A673 (cell line): ENCODE measurements at regions not wholly inside any gene's neighbourhood (a gene's known extent, or its start where the extent isn't known, plus 50 kb on each side); places are given as distances from the start of the nearest gene placed in this dataset.

Source experiments
- BruUV-seq: library from RNA; stranded (reverse); fragments of 400-500 nt; replicated peaks from 2 replicates; lab custom pipeline; 2021; lab: Mats Ljungman, UMichigan
- CTCF ChIA-PET: fragments of 300-600 bp; sonication (Branson Sonifier 250); formaldehyde crosslinking; loops from one replicate; lab custom pipeline; 2022; ENCODE audit warnings: antibody characterized with exemption; lab: Charles Lee
- POLR2A ChIA-PET: fragments of 300-600 bp; sonication (Branson Sonifier 250); formaldehyde crosslinking; loops from one replicate; lab custom pipeline; 2022; ENCODE audit warnings: antibody characterized with exemption; ENCODE audit not compliant: low non-redundant PET; lab: Charles Lee
- DNase-seq: peaks from one replicate; pipeline ENCODE4 v3.0.0-alpha.2; 2015; ENCODE audit warnings: low spot score
- H3K27ac ChIP-seq: fragments of 200-600 bp; sonication (generic); 2 replicates; pipeline ENCODE4 v1.5.1; 2016; ENCODE audit warnings: mixed run types, low read depth, mild to moderate bottlenecking, mixed read lengths, antibody characterized with exemption, low read length; ENCODE audit not compliant: poor library complexity, severe bottlenecking
- H3K27me3 ChIP-seq: fragments of 200-600 bp; sonication (generic); replicated peaks from 2 replicates; pipeline ENCODE4 v1.6.1; 2017; ENCODE audit warnings: mixed run types, low read depth, mild to moderate bottlenecking, mixed read lengths, antibody characterized with exemption, low read length; ENCODE audit not compliant: insufficient read depth, poor library complexity
- H3K36me3 ChIP-seq: fragments of 200-600 bp; sonication (generic); 2 replicates; pipeline ENCODE4 v1.6.1; 2016; ENCODE audit warnings: mixed run types, mild to moderate bottlenecking, mixed read lengths, antibody characterized with exemption, low read length; ENCODE audit not compliant: insufficient read depth, poor library complexity, severe bottlenecking
- H3K4me1 ChIP-seq: fragments of 200-600 bp; sonication (generic); 2 replicates; pipeline ENCODE4 v1.6.1; 2017; ENCODE audit warnings: mixed run types, mild to moderate bottlenecking, mixed read lengths, antibody characterized with exemption, low read length; ENCODE audit not compliant: insufficient read depth, poor library complexity, severe bottlenecking
- H3K4me3 ChIP-seq: fragments of 200-600 bp; sonication (generic); 2 replicates; pipeline ENCODE4 v1.5.1; 2016; ENCODE audit warnings: low read depth, mixed run types, mild to moderate bottlenecking, mixed read lengths, low read length; ENCODE audit not compliant: poor library complexity, severe bottlenecking
- H3K9me3 ChIP-seq: fragments of 200-600 bp; sonication (generic); 2 replicates; pipeline ENCODE4 v1.6.1; 2016; ENCODE audit warnings: mixed run types, low read depth, mild to moderate bottlenecking, mixed read lengths, antibody characterized with exemption, low read length; ENCODE audit not compliant: poor library complexity, severe bottlenecking
- EZH2 ChIP-seq: fragments of 200-600 bp; sonication (generic); IDR thresholded peaks from 2 replicates; pipeline ENCODE4 v1.6.1; 2017; ENCODE audit warnings: borderline replicate concordance, low read depth, mild to moderate bottlenecking, mixed read lengths, antibody characterized with exemption, low read length; ENCODE audit not compliant: poor library complexity, severe bottlenecking
- intact Hi-C: fragments of 100-400 bp; cut with micrococcal nuclease; formaldehyde crosslinking; loops from one replicate; pipeline ENCODE4 v1.10.0; 2022; ENCODE audit not compliant: unreplicated experiment
- TF ChIP-seq, protein P1 (sequence below): fragments of 300-800, 200-600 bp; sonication (generic); conservative IDR thresholded peaks from 2 replicates; pipeline ENCODE4 v1.5.1; 2017; ENCODE audit warnings: low read depth, mild to moderate bottlenecking, antibody characterized with exemption, low read length, moderate library complexity, mixed read lengths

DNA sequence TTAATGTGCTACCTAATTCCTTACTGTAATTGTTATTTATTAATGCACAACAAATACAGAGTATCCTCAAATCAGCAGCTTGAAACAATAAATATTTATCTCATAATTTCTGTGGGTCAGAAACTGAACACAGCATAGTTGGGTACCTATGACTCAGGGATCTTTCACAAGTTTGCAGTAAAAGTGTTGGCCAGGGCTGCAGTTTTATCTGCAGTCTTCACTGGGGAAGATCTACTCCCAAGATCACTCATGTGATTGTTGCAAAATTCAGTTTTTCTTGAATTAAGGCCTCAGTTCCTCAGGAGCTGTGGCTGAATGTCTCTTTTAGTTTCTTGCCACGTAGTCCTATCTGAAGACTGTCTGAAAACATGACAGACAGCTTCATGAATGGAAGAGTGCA is 237.8 kb downstream of the ZWINT start:
- Histone ChIP-seq H3K9me3 (peaks cover 29% of the 10 kb centered on the region), H3K4me1 (no peaks in the 10 kb centered on the region), H3K27me3 (no peaks in the 10 kb centered on the region), H3K36me3 (no peaks in the 10 kb centered on the region), H3K4me3 (no peak overlapping the region), H3K27ac (no peak overlapping the region)
- TF ChIP-seq, protein P1, sequence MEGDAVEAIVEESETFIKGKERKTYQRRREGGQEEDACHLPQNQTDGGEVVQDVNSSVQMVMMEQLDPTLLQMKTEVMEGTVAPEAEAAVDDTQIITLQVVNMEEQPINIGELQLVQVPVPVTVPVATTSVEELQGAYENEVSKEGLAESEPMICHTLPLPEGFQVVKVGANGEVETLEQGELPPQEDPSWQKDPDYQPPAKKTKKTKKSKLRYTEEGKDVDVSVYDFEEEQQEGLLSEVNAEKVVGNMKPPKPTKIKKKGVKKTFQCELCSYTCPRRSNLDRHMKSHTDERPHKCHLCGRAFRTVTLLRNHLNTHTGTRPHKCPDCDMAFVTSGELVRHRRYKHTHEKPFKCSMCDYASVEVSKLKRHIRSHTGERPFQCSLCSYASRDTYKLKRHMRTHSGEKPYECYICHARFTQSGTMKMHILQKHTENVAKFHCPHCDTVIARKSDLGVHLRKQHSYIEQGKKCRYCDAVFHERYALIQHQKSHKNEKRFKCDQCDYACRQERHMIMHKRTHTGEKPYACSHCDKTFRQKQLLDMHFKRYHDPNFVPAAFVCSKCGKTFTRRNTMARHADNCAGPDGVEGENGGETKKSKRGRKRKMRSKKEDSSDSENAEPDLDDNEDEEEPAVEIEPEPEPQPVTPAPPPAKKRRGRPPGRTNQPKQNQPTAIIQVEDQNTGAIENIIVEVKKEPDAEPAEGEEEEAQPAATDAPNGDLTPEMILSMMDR: no peak
- TF ChIP-seq EZH2: no peak
- POLR2A ChIA-PET: no interaction called here
- no TSS peak for BruUV-seq
- CTCF ChIA-PET: no interaction called here
- intact Hi-C loops: no loop called here
- DNase-seq: no peak

DNA sequence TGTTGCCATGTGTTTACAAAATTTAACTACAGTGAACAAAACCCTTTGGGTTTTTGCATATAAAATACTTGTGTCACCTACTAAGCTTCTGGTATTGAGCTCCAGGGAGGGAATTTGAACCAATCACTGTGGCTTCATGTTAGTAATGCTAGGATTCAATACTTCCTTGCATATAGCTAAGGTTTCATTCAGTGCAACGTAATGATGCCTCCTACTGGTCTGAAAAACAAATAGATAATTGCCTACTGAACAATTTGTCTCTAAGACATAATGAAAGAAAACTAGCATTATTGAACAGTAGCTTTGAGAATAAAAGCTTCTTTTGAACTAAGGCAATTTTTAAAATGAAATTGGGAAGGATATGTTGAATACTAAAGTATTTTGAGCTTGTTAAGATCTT is 244.4 kb downstream of the ZWINT start:
- no TSS peak for BruUV-seq
- ChIA-PET POLR2A (no interaction called here), CTCF (no interaction called here)
- Histone ChIP-seq H3K27ac (no peak overlapping the region), H3K36me3 (no peaks in the 10 kb centered on the region), H3K9me3 (peaks cover 17% of the 10 kb centered on the region), H3K4me3 (no peak overlapping the region), H3K27me3 (no peaks in the 10 kb centered on the region), H3K4me1 (no peaks in the 10 kb centered on the region)
- TF ChIP-seq EZH2: no peak
- TF ChIP-seq, protein P1: no peak
- intact Hi-C loops: no loop called here
- DNase-seq: no peak

DNA sequence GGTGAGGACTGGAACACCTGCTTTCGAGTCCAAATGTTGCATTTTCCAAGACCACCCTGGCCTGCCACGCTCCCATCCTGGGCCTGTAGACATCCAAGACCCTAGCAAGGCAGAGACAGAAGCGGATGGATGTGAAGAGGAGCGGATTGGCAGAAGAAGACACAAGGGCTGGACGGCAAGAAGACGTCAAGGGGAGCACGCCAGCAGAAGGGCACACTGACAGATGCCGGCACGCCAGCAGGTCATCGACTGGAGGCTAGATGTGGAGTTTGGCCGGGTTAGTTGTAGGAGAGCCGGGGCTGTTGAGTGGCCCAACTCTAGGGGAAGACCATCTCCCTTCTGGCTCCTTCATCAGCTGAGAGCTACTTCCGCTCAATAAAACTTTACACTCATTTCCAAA is 251.6 kb downstream of the ZWINT start:
- intact Hi-C loops: no loop called here
- Histone ChIP-seq H3K4me1 (no peaks in the 10 kb centered on the region), H3K36me3 (no peaks in the 10 kb centered on the region), H3K4me3 (no peak overlapping the region), H3K27ac (no peak overlapping the region), H3K27me3 (no peaks in the 10 kb centered on the region), H3K9me3 (peaks cover 41% of the 10 kb centered on the region)
- ChIA-PET POLR2A (no interaction called here), CTCF (no interaction called here)
- no peak for DNase-seq
- no peak for TF ChIP-seq EZH2
- no TSS peak for BruUV-seq

DNA sequence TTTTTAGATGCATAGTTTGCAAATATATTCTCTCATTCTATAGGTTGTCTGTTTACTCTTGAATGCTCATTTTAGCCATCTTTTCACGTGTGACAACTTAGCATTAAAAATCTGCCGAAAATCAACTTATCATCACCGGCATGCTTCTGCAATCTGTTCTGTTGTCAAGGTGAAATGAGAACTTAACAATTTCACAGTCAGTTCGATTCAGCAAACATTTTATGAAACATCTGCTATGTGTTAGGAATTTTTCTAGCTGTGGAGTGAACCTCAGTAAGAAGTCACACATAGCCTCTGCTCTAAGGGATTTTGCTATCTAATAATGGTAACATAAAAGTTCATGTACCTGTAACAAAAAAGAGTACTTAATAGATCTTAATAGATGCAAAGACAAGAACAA is 256.1 kb downstream of the ZWINT start:
- no peaks in the 10 kb centered on the region for H3K4me1 ChIP-seq
- CTCF ChIA-PET: no interaction called here
- no peak overlapping the region for H3K27ac ChIP-seq
- peaks cover 33% of the 10 kb centered on the region for H3K9me3 ChIP-seq
- no peaks in the 10 kb centered on the region for H3K27me3 ChIP-seq
- POLR2A ChIA-PET: no interaction called here
- no TSS peak for BruUV-seq
- H3K36me3 ChIP-seq: no peaks in the 10 kb centered on the region
- DNase-seq: no peak
- no peak overlapping the region for H3K4me3 ChIP-seq
- intact Hi-C loops: no loop called here
- no peak for TF ChIP-seq EZH2
- TF ChIP-seq, protein P1: no peak
